IMR-90 (cell line): ENCODE measurements at regions not wholly inside any gene's neighbourhood (a gene's known extent, or its start where the extent isn't known, plus 50 kb on each side); places are given as distances from the start of the nearest gene placed in this dataset.

ENCODE experiments used
- ATAC-seq: fragments of 200-7000 bp; cut with Tn5 transposase; 2 replicates; pipeline ENCODE4 v1.9.1; 2020; ENCODE audit warnings: low read depth, mild to moderate bottlenecking, moderate library complexity
- BruUV-seq: library from RNA; stranded (reverse); fragments of 400-500 nt; replicated peaks from 2 replicates; lab custom pipeline; 2021; lab: Mats Ljungman, UMichigan
- CTCF ChIA-PET: fragments of 300-600 bp; formaldehyde crosslinking; extraction: SDS; loops from one replicate; lab custom pipeline; 2021; ENCODE audit warnings: antibody characterized with exemption; lab: Yijun Ruan, JAX
- POLR2A ChIA-PET: fragments of 300-600 bp; sonication (Branson Sonifier 250); formaldehyde crosslinking; loops from one replicate; lab custom pipeline; 2022; ENCODE audit warnings: antibody characterized with exemption; ENCODE audit not compliant: unreplicated experiment; lab: Charles Lee
- DNase-seq: peaks from one replicate; pipeline ENCODE4 v3.0.0; 2013
- H2AFZ ChIP-seq: replicated peaks from 2 replicates; pipeline ENCODE3; 2013; ENCODE audit warnings: low read length, mild to moderate bottlenecking; ENCODE audit not compliant: poor library complexity
- H2AK5ac ChIP-seq: 2 replicates; pipeline ENCODE4 v1.6.1; 2013; ENCODE audit warnings: low read depth, low read length, inconsistent platforms
- H2AK9ac ChIP-seq: replicated peaks from 2 replicates; pipeline ENCODE3; 2013; ENCODE audit warnings: mild to moderate bottlenecking, low read depth, low read length, moderate library complexity; ENCODE audit not compliant: poor library complexity
- H2BK120ac ChIP-seq: 2 replicates; pipeline ENCODE4 v1.6.1; 2013; ENCODE audit warnings: low read depth, low read length, inconsistent platforms
- H2BK15ac ChIP-seq: 3 replicates; pipeline ENCODE4 v1.6.1; 2013; ENCODE audit warnings: low read depth, low read length, inconsistent platforms
- H2BK20ac ChIP-seq: 2 replicates; pipeline ENCODE4 v1.6.1; 2013; ENCODE audit warnings: low read depth, mild to moderate bottlenecking, inconsistent platforms, low read length, moderate library complexity
- H2BK5ac ChIP-seq: 2 replicates; pipeline ENCODE4 v1.6.1; 2013; ENCODE audit warnings: mild to moderate bottlenecking, low read depth, low read length, inconsistent platforms; ENCODE audit not compliant: poor library complexity, severe bottlenecking
- H3K14ac ChIP-seq: replicated peaks from 2 replicates; pipeline ENCODE4 v1.6.1; 2013; ENCODE audit warnings: low read depth, low read length, inconsistent platforms
- H3K18ac ChIP-seq: 2 replicates; pipeline ENCODE4 v1.6.1; 2013; ENCODE audit warnings: low read depth, low read length, control low read depth
- H3K23ac ChIP-seq: 2 replicates; pipeline ENCODE4 v1.6.1; 2013; ENCODE audit warnings: low read depth, low read length, inconsistent platforms
- H3K27ac ChIP-seq: 2 replicates; pipeline ENCODE4 v1.5.1; 2013; ENCODE audit warnings: mild to moderate bottlenecking, control low read depth, low read length; ENCODE audit not compliant: insufficient read depth
- H3K27me3 ChIP-seq: 2 replicates; pipeline ENCODE4 v1.6.1; 2013; ENCODE audit warnings: low read length; ENCODE audit not compliant: control insufficient read depth, insufficient read depth
- H3K36me3 ChIP-seq: 2 replicates; pipeline ENCODE4 v1.6.1; 2013; ENCODE audit warnings: low read length, mixed read lengths; ENCODE audit not compliant: control insufficient read depth, insufficient read depth
- H3K4ac ChIP-seq: 2 replicates; pipeline ENCODE4 v1.6.1; 2013; ENCODE audit warnings: low read depth, low read length, inconsistent platforms
- H3K4me1 ChIP-seq: 2 replicates; pipeline ENCODE4 v1.6.1; 2013; ENCODE audit warnings: low read length, mixed read lengths; ENCODE audit not compliant: control insufficient read depth, insufficient read depth
- H3K4me2 ChIP-seq: 2 replicates; pipeline ENCODE4 v1.6.1; 2013; ENCODE audit warnings: low read depth, mild to moderate bottlenecking, control low read depth, low read length, moderate library complexity
- H3K4me3 ChIP-seq: 2 replicates; pipeline ENCODE4 v1.5.1; 2013; ENCODE audit warnings: low read depth, mild to moderate bottlenecking, control low read depth, low read length, moderate library complexity; ENCODE audit not compliant: insufficient read depth
- H3K56ac ChIP-seq: 2 replicates; pipeline ENCODE4 v1.6.1; 2013; ENCODE audit warnings: low read length, inconsistent platforms; ENCODE audit not compliant: insufficient read depth; ENCODE audit errors: extremely low read depth
- H3K79me1 ChIP-seq, 2 experiments: 2 replicates each; pipeline ENCODE4 v1.6.1; 2013; ENCODE audit warnings: low read length in 2 of 2, inconsistent platforms in 1 of 2, low read depth in 1 of 2
- H3K9ac ChIP-seq: 2 replicates; pipeline ENCODE4 v1.6.1; 2013; ENCODE audit warnings: low read depth, low read length, control low read depth
- H3K9me1 ChIP-seq: 2 replicates; pipeline ENCODE4 v1.6.1; 2013; ENCODE audit warnings: low read length, inconsistent platforms; ENCODE audit not compliant: insufficient read depth
- H3K9me3 ChIP-seq: 2 replicates; pipeline ENCODE4 v1.6.1; 2013; ENCODE audit warnings: low read length; ENCODE audit not compliant: control insufficient read depth, insufficient read depth
- H4K20me1 ChIP-seq: 2 replicates; pipeline ENCODE4 v1.6.1; 2013; ENCODE audit warnings: low read length, inconsistent platforms; ENCODE audit not compliant: insufficient read depth
- H4K5ac ChIP-seq: 2 replicates; pipeline ENCODE4 v1.6.1; 2013; ENCODE audit warnings: mild to moderate bottlenecking, low read depth, low read length, control low read depth
- H4K8ac ChIP-seq, 2 experiments: 2 replicates each; pipeline ENCODE4 v1.6.1; 2013; ENCODE audit warnings: low read depth in 2 of 2, low read length in 2 of 2, control low read depth in 1 of 2, inconsistent platforms in 1 of 2
- H4K91ac ChIP-seq: 2 replicates; pipeline ENCODE4 v1.6.1; 2013; ENCODE audit warnings: low read depth, low read length, inconsistent platforms; ENCODE audit not compliant: insufficient read depth
- CHD1 ChIP-seq: IDR thresholded peaks from 2 replicates; pipeline ENCODE4 v1.6.1; 2012; ENCODE audit warnings: low read depth, low read length, improper control_type of control experiment
- FOS ChIP-seq: fragments of 150-350 bp; IDR thresholded peaks from 2 replicates; pipeline ENCODE4 v1.6.1; 2016; ENCODE audit warnings: low read depth, low read length
- MAFK ChIP-seq: IDR thresholded peaks from 2 replicates; pipeline ENCODE4 v1.6.1; 2012; ENCODE audit warnings: low read depth, low read length, improper control_type of control experiment
- MAZ ChIP-seq: IDR thresholded peaks from 2 replicates; pipeline ENCODE4 v1.6.1; 2012; ENCODE audit warnings: low read depth, mild to moderate bottlenecking, low read length, improper control_type of control experiment, moderate library complexity, borderline replicate concordance
- MXI1 ChIP-seq: IDR thresholded peaks from 2 replicates; pipeline ENCODE4 v1.6.1; 2012; ENCODE audit warnings: low read depth, mild to moderate bottlenecking, low read length, moderate library complexity, borderline replicate concordance
- NFE2L2 ChIP-seq: fragments of 150-350 bp; IDR thresholded peaks from 2 replicates; pipeline ENCODE4 v1.6.1; 2016; ENCODE audit warnings: low read depth, mild to moderate bottlenecking, low read length
- SMC3 ChIP-seq: fragments of 150-350 bp; IDR thresholded peaks from 2 replicates; pipeline ENCODE4 v1.6.1; 2016; ENCODE audit warnings: low read depth, mild to moderate bottlenecking, antibody characterized with exemption, low read length, moderate library complexity
- USF2 ChIP-seq: fragments of 150-350 bp; IDR thresholded peaks from 2 replicates; pipeline ENCODE4 v1.6.1; 2017; ENCODE audit warnings: mild to moderate bottlenecking, antibody characterized with exemption, low read length, low read depth
- WGBS, 2 experiments: methylation state at CpG; one replicate each; pipeline versions ENCODE4 v1.1.5 to v1.1.7; 2013; ENCODE audit warnings: missing lambda C conversion rate in 2 of 2; ENCODE audit not compliant: insufficient read length in 1 of 2; ENCODE audit errors: extremely low coverage in 2 of 2; 5-methylcytosine and 5-hydroxymethylcytosine counted together
- dilution Hi-C: fragments of 300-500 bp; cut with HindIII; formaldehyde crosslinking; loops from one replicate; pipeline ENCODE4 v1.14.3; 2018; ENCODE audit warnings: low sequenced_read_pairs; ENCODE audit not compliant: unreplicated experiment
- in situ Hi-C: fragments of 300-500 bp; cut with MboI; formaldehyde crosslinking; loops from 3 replicates; pipeline ENCODE4 v1.14.3; 2019; ENCODE audit warnings: low sequenced_read_pairs, inconsistent platforms, mixed read lengths
- intact Hi-C: fragments of 100-400 bp; cut with micrococcal nuclease; formaldehyde crosslinking; loops from 2 replicates; pipeline ENCODE4 v1.10.0; 2022

GRCh38 chr4:18536428-18536827, 514.9 kb upstream of the LCORL start:
- BruUV-seq, result no TSS peak
- WGBS, 2 experiments, result 29% methylated on average over 1 of the region's 2 CpGs; no CpG with 5 or more reads in 1 of the 2 experiments
- H3K23ac ChIP-seq, result no peak overlapping the region

More at GRCh38 chr4:18536428-18536827, 514.9 kb upstream of the LCORL start:
- H4K20me1 ChIP-seq, result no peaks in the 10 kb centered on the region
- H4K91ac ChIP-seq, result no peak overlapping the region
- no peak overlapping the region for H3K56ac ChIP-seq
- H2AK5ac ChIP-seq, result no peak overlapping the region
- CTCF ChIA-PET, result no interaction called here
- H3K4me3 ChIP-seq, result no peak overlapping the region
- no peaks in the 10 kb centered on the region for H3K4me1 ChIP-seq
- no peak overlapping the region for H3K4ac ChIP-seq
- H3K4me2 ChIP-seq, result no peak overlapping the region
- H4K5ac ChIP-seq, result no peak overlapping the region
- POLR2A ChIA-PET, result no interaction called here
- H2BK15ac ChIP-seq, result no peak overlapping the region
- no peak overlapping the region for H2BK5ac ChIP-seq
- no peak overlapping the region for H3K14ac ChIP-seq
- no peak overlapping the region for H3K27ac ChIP-seq
- H3K79me1 ChIP-seq, result no peaks in the 10 kb centered on the region
- no peak overlapping the region for H2BK20ac ChIP-seq
- no peak overlapping the region for H2AFZ ChIP-seq
- dilution Hi-C loops, result no loop called here
- H3K36me3 ChIP-seq, result no peaks in the 10 kb centered on the region
- ATAC-seq (no peak), DNase-seq (no peak)
- intact Hi-C loops, result no loop called here
- no peak overlapping the region for H4K8ac ChIP-seq
- H3K18ac ChIP-seq, result no peak overlapping the region
- no peaks in the 10 kb centered on the region for H3K27me3 ChIP-seq
- no peak overlapping the region for H3K9ac ChIP-seq
- H3K9me1 ChIP-seq, result no peaks in the 10 kb centered on the region
- H2AK9ac ChIP-seq, result no peak overlapping the region
- no peak overlapping the region for H2BK120ac ChIP-seq
- H3K9me3 ChIP-seq, result peaks cover 5% of the 10 kb centered on the region
- in situ Hi-C loops, result no loop called here
- TF ChIP-seq SMC3 (no peak), CHD1 (no peak), USF2 (no peak), MXI1 (no peak), MAFK (no peak), MAZ (no peak), FOS (no peak), NFE2L2 (no peak)
